RWPE2 (cell line): ENCODE measurements at regions not wholly inside any gene's neighbourhood (a gene's known extent, or its start where the extent isn't known, plus 50 kb on each side); places are given as distances from the start of the nearest gene placed in this dataset.

Experiments
- ATAC-seq: fragments of 200-7000 bp; cut with Tn5 transposase; 3 replicates; pipeline ENCODE4 v1.9.1; 2021; ENCODE audit warnings: low read depth
- DNase-seq: peaks from one replicate; pipeline ENCODE4 v3.0.0-alpha.2; 2020; ENCODE audit warnings: low spot score
- H3K27ac ChIP-seq: fragments of 450-650 bp; 2 replicates; pipeline ENCODE4 v1.5.1; 2017; ENCODE audit warnings: mild to moderate bottlenecking; ENCODE audit not compliant: poor library complexity, severe bottlenecking
- H3K27me3 ChIP-seq: fragments of 250-450 bp; sonication (Bioruptor Pico); 2 replicates; pipeline ENCODE4 v1.5.1; 2021; ENCODE audit warnings: mild to moderate bottlenecking, moderate library complexity; ENCODE audit not compliant: insufficient read depth, poor library complexity, severe bottlenecking
- H3K36me3 ChIP-seq: fragments of 250-450 bp; sonication (Bioruptor Pico); 2 replicates; pipeline ENCODE4 v1.5.1; 2020; ENCODE audit warnings: low read depth, mild to moderate bottlenecking, moderate library complexity
- H3K4me1 ChIP-seq: fragments of 250-450 bp; sonication (Bioruptor Pico); 2 replicates; pipeline ENCODE4 v1.5.1; 2021; ENCODE audit warnings: mild to moderate bottlenecking, moderate library complexity; ENCODE audit not compliant: insufficient read depth, poor library complexity, severe bottlenecking
- H3K4me3 ChIP-seq: fragments of 250-450 bp; sonication (Bioruptor Pico); 2 replicates; pipeline ENCODE4 v1.5.1; 2021; ENCODE audit warnings: mild to moderate bottlenecking, moderate library complexity; ENCODE audit not compliant: severe bottlenecking
- H3K9me3 ChIP-seq: fragments of 250-450 bp; sonication (Bioruptor Pico); 2 replicates; pipeline ENCODE4 v1.5.1; 2021; ENCODE audit warnings: mild to moderate bottlenecking, moderate library complexity; ENCODE audit not compliant: severe bottlenecking
- TF ChIP-seq, protein P1 (sequence below): fragments of 450-650 bp; IDR thresholded peaks from one replicate; pipeline ENCODE4 v1.5.1; 2017; ENCODE audit warnings: mild to moderate bottlenecking, moderate library complexity; ENCODE audit not compliant: poor library complexity, severe bottlenecking

DNA sequence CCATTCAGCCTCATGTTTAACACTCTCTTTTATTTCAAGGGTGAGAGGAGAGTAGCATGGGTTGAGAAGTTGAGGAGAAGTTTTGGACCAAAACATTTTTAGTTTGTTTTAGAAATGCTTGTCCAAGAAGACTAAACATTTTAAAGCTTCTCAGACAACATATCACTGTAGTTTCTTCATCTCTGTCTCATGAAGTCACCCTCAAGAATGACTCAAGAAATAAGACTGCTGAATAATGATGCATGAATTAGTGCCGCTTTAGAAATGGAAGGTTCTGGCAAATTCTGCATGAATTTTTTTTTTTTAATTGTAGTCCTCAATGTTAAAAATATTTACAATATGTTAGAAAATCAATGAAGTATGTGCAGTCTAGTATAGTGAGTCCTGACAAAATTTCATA lies 422.7 kb upstream of the ARGLU1 start:
- Histone ChIP-seq H3K36me3 (no peaks in the 10 kb centered on the region), H3K27ac (no peak overlapping the region), H3K4me3 (no peak overlapping the region), H3K4me1 (no peaks in the 10 kb centered on the region), H3K9me3 (no peaks in the 10 kb centered on the region), H3K27me3 (no peaks in the 10 kb centered on the region)
- DNase-seq, result no peak
- no peak for ATAC-seq
- TF ChIP-seq, protein P1, sequence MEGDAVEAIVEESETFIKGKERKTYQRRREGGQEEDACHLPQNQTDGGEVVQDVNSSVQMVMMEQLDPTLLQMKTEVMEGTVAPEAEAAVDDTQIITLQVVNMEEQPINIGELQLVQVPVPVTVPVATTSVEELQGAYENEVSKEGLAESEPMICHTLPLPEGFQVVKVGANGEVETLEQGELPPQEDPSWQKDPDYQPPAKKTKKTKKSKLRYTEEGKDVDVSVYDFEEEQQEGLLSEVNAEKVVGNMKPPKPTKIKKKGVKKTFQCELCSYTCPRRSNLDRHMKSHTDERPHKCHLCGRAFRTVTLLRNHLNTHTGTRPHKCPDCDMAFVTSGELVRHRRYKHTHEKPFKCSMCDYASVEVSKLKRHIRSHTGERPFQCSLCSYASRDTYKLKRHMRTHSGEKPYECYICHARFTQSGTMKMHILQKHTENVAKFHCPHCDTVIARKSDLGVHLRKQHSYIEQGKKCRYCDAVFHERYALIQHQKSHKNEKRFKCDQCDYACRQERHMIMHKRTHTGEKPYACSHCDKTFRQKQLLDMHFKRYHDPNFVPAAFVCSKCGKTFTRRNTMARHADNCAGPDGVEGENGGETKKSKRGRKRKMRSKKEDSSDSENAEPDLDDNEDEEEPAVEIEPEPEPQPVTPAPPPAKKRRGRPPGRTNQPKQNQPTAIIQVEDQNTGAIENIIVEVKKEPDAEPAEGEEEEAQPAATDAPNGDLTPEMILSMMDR, result no peak

DNA sequence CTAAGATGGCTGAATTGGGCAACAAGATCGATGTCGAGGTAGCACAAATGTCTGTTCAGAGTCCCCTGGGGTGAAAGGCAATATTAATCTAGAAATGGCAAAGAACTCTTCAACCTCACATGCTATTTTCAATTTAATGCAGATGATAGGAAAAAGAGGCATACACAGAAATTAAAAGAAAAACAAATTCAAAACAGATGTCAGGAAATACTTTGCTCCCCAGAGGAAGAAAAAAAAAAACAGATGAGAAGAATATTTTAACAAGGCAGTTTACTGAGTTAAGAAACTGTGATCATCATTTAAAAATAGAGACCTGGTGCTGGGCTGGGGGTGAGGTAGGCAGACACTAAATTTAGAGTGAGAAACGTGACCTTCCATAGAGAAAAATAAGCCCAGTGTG lies 421.9 kb upstream of the ARGLU1 start:
- H3K27ac ChIP-seq, result no peak overlapping the region
- ATAC-seq (no peak), DNase-seq (no peak)
- H3K9me3 ChIP-seq, result no peaks in the 10 kb centered on the region
- TF ChIP-seq, protein P1, result no peak
- H3K4me3 ChIP-seq, result no peak overlapping the region
- no peaks in the 10 kb centered on the region for H3K4me1 ChIP-seq
- H3K27me3 ChIP-seq, result no peaks in the 10 kb centered on the region
- H3K36me3 ChIP-seq, result no peaks in the 10 kb centered on the region

DNA sequence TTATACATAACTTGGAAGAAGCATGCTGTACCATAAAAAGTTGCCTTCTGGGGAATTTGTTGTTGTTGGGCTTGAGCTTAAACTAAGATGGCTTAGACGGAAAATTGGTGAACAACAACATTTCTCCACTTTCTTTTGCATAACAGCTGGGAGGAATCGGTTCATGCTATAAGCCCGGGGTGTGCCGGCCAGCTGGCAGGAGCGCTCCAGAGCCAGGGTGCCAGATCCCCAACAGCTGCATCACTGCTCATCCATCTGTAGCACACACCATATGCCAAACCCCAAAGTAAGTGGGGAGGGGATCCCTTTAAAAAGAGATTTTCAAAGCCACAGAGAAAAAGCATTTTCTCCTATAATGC lies 419.5 kb upstream of the ARGLU1 start:
- Histone ChIP-seq H3K36me3 (no peaks in the 10 kb centered on the region), H3K4me3 (no peak overlapping the region), H3K27ac (no peak overlapping the region), H3K9me3 (no peaks in the 10 kb centered on the region), H3K4me1 (no peaks in the 10 kb centered on the region), H3K27me3 (no peaks in the 10 kb centered on the region)
- DNase-seq (no peak), ATAC-seq (no peak)
- TF ChIP-seq, protein P1, result no peak

DNA sequence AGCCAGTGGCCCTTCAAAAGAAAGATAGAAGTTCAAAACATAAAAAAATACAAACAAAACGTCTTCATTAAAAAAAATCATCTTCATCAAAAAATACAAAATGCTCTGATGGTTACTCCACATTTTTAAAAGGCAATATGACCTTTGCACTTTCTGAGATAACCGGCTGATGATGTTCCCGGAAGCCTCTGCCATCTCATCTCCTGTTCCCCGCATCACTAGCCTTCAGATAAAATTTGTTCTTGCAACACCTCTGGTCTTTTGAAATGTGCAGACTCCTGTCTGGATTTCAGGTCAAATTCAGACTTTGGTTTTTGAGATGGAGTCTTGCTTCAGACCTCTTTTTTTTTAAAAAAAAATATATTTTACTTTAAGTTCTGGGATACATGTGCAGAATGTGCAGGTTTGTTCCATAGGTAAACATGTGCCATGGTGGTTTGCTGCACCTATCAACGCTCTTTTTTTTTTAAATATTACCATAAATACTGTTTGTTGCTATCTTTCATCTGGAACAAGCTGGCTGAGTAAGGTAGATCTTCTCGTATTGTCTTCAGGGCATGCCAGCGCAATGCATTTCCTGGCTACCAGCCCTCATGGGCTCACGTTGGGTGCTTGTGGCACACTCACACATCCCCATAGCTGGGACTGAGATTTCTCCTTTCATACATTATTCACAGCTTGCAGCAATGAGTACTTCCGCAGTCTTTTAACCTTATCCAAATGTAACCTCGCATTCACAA lies 418.9 kb upstream of the ARGLU1 start:
- Histone ChIP-seq H3K27me3 (no peaks in the 10 kb centered on the region), H3K4me3 (no peak overlapping the region), H3K4me1 (no peaks in the 10 kb centered on the region), H3K9me3 (no peaks in the 10 kb centered on the region), H3K36me3 (no peaks in the 10 kb centered on the region), H3K27ac (no peak overlapping the region)
- ATAC-seq, result no peak
- TF ChIP-seq, protein P1, result no peak
- DNase-seq, result no peak

DNA sequence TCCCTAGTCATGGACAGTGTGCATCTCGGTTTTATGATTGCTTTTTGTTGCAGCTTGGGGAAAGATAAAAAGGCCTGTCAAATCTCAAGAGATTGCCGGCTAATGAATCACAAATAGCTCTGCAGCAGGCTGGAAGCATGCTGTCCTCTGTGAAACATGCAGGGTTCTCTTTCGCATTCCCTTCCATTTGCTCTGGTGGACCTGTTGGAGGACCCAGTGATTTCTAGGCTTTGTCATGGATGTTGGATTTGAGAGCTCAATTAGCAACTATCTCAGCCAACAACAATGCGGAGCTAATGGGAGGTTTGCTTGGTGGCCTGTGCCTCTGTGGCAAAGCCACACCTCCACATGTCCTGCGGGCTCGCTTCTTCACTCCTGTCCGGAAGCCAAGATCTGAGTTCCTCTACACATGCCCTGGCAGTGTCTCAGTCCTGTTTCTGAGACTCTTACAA lies 418.1 kb upstream of the ARGLU1 start:
- no peaks in the 10 kb centered on the region for H3K36me3 ChIP-seq
- DNase-seq, result no peak
- ATAC-seq, result no peak
- TF ChIP-seq, protein P1, result no peak
- no peaks in the 10 kb centered on the region for H3K27me3 ChIP-seq
- H3K9me3 ChIP-seq, result no peaks in the 10 kb centered on the region
- no peak overlapping the region for H3K27ac ChIP-seq
- no peaks in the 10 kb centered on the region for H3K4me1 ChIP-seq
- H3K4me3 ChIP-seq, result no peak overlapping the region
